ENCODE measurements at regions not wholly inside any gene's neighbourhood (a gene's known extent, or its start where the extent isn't known, plus 50 kb on each side); places are given as distances from the start of the nearest gene placed in this dataset.

GRCh38 chr13:76641056-76641455 is 245.1 kb downstream of the KCTD12 start:
- H3K27me3 ChIP-seq (ENCODE audit: control insufficient read depth, insufficient read depth, low read length): no peaks in the 10 kb centered on the region
- no peaks in the 10 kb centered on the region for H3K36me3 ChIP-seq (ENCODE audit: control insufficient read depth, insufficient read depth, low read length)
- no peak overlapping the region for H3K9ac ChIP-seq (ENCODE audit: low read depth, low read length)
- no peak overlapping the region for H3K4me3 ChIP-seq (ENCODE audit: low read depth, low read length)
- no peaks in the 10 kb centered on the region for H3K9me3 ChIP-seq (ENCODE audit: control insufficient read depth, insufficient read depth, low read length)
- H3K27ac ChIP-seq (ENCODE audit: low read depth, low read length): no peak overlapping the region
- peaks cover 7% of the 10 kb centered on the region; the same call in 1 of the 2 replicates for H3K4me1 ChIP-seq (ENCODE audit: control insufficient read depth, insufficient read depth, low read length)

GRCh38 chr13:76638882-76639281 is 247.3 kb downstream of the KCTD12 start:
- H3K4me1 ChIP-seq (ENCODE audit: control insufficient read depth, insufficient read depth, low read length): peaks cover 8% of the 10 kb centered on the region; the same call in 1 of the 2 replicates
- H3K27me3 ChIP-seq (ENCODE audit: control insufficient read depth, insufficient read depth, low read length): no peaks in the 10 kb centered on the region
- no peaks in the 10 kb centered on the region for H3K36me3 ChIP-seq (ENCODE audit: control insufficient read depth, insufficient read depth, low read length)
- no peak overlapping the region for H3K27ac ChIP-seq (ENCODE audit: low read depth, low read length)
- H3K9me3 ChIP-seq (ENCODE audit: control insufficient read depth, insufficient read depth, low read length): no peaks in the 10 kb centered on the region
- H3K9ac ChIP-seq (ENCODE audit: low read depth, low read length): no peak overlapping the region
- H3K4me3 ChIP-seq (ENCODE audit: low read depth, low read length): no peak overlapping the region

- no peak overlapping the region for H3K27ac ChIP-seq (ENCODE audit: low read depth, low read length)
Measured at GRCh38 chr13:76638181-76638580, 248.0 kb downstream of the KCTD12 start.

GRCh38 chr13:76637641-76638141 is 248.5 kb downstream of the KCTD12 start:
- Histone ChIP-seq H3K27me3 (ENCODE audit: control insufficient read depth, insufficient read depth, low read length) (no peaks in the 10 kb centered on the region), H3K9ac (ENCODE audit: low read depth, low read length) (no peak overlapping the region), H3K27ac (ENCODE audit: low read depth, low read length) (no peak overlapping the region), H3K36me3 (ENCODE audit: control insufficient read depth, insufficient read depth, low read length) (no peaks in the 10 kb centered on the region), H3K4me3 (ENCODE audit: low read depth, low read length) (no peak overlapping the region), H3K4me1 (ENCODE audit: control insufficient read depth, insufficient read depth, low read length) (peaks cover 8% of the 10 kb centered on the region; the same call in 1 of the 2 replicates), H3K9me3 (ENCODE audit: control insufficient read depth, insufficient read depth, low read length) (no peaks in the 10 kb centered on the region)

More at GRCh38 chr13:76638181-76638580, 248.0 kb downstream of the KCTD12 start:
- no peak overlapping the region for H3K9ac ChIP-seq (ENCODE audit: low read depth, low read length)
- H3K27me3 ChIP-seq (ENCODE audit: control insufficient read depth, insufficient read depth, low read length): no peaks in the 10 kb centered on the region
- peaks cover 8% of the 10 kb centered on the region; the same call in 1 of the 2 replicates for H3K4me1 ChIP-seq (ENCODE audit: control insufficient read depth, insufficient read depth, low read length)
- H3K4me3 ChIP-seq (ENCODE audit: low read depth, low read length): no peak overlapping the region
- H3K9me3 ChIP-seq (ENCODE audit: control insufficient read depth, insufficient read depth, low read length): no peaks in the 10 kb centered on the region
- H3K36me3 ChIP-seq (ENCODE audit: control insufficient read depth, insufficient read depth, low read length): no peaks in the 10 kb centered on the region

GRCh38 chr13:76636829-76637228 is 249.4 kb downstream of the KCTD12 start:
- Histone ChIP-seq H3K4me1 (ENCODE audit: control insufficient read depth, insufficient read depth, low read length) (peaks cover 8% of the 10 kb centered on the region; the same call in 1 of the 2 replicates), H3K27me3 (ENCODE audit: control insufficient read depth, insufficient read depth, low read length) (no peaks in the 10 kb centered on the region), H3K27ac (ENCODE audit: low read depth, low read length) (no peak overlapping the region), H3K4me3 (ENCODE audit: low read depth, low read length) (no peak overlapping the region), H3K9me3 (ENCODE audit: control insufficient read depth, insufficient read depth, low read length) (no peaks in the 10 kb centered on the region), H3K9ac (ENCODE audit: low read depth, low read length) (no peak overlapping the region), H3K36me3 (ENCODE audit: control insufficient read depth, insufficient read depth, low read length) (no peaks in the 10 kb centered on the region)

DNA sequence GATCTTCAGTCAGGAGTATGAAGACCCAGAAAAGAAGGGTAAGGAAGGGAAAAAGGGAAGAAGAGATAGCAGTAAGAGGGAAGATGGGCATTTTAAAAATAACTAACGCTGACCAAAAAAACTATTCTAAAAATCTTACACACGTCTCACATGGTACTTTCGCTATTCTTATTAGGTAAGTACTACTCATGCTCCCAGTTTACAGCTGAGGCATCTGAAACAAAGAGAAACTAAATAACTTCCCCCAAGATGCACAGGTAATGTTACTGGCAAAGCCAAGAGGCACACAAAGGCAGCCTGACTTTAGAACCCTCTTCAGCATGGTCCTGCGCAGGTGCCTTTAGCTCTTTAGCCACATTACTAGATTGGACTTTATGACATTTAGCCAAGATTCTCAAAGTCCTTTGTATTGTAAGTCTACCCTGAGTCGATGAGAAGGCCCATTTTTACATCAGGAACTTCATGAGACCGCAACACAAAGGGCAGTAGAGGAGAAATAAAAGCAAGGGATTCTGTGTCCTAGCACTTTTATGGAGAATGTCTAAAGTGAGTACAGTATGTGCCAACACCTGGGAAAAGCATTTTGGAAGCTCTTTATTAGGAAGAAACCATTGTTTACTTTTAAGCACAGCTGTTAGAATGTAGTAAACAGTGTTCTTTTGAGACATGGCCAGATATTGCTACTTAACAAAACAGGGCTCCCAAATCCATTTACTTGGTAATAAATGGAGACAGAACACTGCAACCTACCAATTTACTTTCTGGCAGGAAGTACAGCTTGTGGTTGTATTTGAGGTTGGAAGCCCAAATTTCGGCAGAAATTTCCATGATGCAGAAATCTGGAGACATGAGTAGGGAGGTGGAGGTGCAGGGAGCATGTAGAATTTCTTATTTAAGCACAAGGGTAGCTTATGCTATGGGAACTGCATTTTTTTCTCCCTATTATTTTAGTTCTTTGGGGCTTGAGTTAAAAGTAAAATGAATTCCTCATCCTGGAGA is 250.7 kb downstream of the KCTD12 start:
- H3K9ac ChIP-seq (ENCODE audit: low read depth, low read length): no peak overlapping the region
- H3K9me3 ChIP-seq (ENCODE audit: control insufficient read depth, insufficient read depth, low read length): no peaks in the 10 kb centered on the region
- H3K27me3 ChIP-seq (ENCODE audit: control insufficient read depth, insufficient read depth, low read length): no peaks in the 10 kb centered on the region
- no peak overlapping the region for H3K27ac ChIP-seq (ENCODE audit: low read depth, low read length)
- no peaks in the 10 kb centered on the region for H3K36me3 ChIP-seq (ENCODE audit: control insufficient read depth, insufficient read depth, low read length)
- no peak overlapping the region for H3K4me3 ChIP-seq (ENCODE audit: low read depth, low read length)
- H3K4me1 ChIP-seq (ENCODE audit: control insufficient read depth, insufficient read depth, low read length): peaks cover 8% of the 10 kb centered on the region; the same call in 1 of the 2 replicates

DNA sequence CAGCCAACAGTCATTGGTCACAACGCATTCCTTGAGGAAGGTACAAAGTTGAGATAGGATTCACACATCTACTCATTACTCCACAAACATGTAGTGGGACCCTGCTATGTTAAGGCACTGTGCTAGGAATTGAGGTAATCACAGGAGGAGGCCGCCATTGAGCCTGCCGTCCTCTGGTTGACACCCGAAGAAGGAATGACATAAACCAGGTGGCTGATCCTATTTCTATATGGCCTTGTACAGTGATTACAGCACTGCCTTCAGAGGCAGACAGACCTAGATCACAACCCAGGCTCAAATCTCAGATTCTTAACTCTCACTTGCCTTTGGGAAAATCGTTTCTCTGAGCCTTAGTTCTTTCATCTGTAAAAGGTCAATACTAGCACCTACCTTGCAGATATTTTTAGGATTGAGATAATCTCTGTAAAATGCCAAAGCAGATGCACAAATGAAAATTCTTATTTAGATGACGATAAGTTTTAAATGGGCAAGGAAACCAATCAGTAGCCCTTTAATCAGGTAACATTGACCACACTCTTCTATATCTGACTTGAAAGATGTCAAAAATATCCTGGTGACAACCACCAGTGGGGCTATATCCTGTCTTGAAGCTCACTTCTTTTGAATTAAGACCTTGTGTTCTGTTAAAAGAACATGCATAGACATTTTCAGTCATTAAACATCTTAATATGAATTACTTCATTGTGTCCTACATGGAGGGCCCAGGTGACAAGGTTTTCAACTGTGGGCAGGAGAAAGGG is 251.6 kb downstream of the KCTD12 start:
- no peaks in the 10 kb centered on the region for H3K27me3 ChIP-seq (ENCODE audit: control insufficient read depth, insufficient read depth, low read length)
- H3K27ac ChIP-seq (ENCODE audit: low read depth, low read length): no peak overlapping the region
- H3K4me3 ChIP-seq (ENCODE audit: low read depth, low read length): no peak overlapping the region
- no peak overlapping the region for H3K9ac ChIP-seq (ENCODE audit: low read depth, low read length)
- H3K36me3 ChIP-seq (ENCODE audit: control insufficient read depth, insufficient read depth, low read length): no peaks in the 10 kb centered on the region
- peaks cover 8% of the 10 kb centered on the region; the same call in 1 of the 2 replicates for H3K4me1 ChIP-seq (ENCODE audit: control insufficient read depth, insufficient read depth, low read length)
- H3K9me3 ChIP-seq (ENCODE audit: control insufficient read depth, insufficient read depth, low read length): no peaks in the 10 kb centered on the region

DNA sequence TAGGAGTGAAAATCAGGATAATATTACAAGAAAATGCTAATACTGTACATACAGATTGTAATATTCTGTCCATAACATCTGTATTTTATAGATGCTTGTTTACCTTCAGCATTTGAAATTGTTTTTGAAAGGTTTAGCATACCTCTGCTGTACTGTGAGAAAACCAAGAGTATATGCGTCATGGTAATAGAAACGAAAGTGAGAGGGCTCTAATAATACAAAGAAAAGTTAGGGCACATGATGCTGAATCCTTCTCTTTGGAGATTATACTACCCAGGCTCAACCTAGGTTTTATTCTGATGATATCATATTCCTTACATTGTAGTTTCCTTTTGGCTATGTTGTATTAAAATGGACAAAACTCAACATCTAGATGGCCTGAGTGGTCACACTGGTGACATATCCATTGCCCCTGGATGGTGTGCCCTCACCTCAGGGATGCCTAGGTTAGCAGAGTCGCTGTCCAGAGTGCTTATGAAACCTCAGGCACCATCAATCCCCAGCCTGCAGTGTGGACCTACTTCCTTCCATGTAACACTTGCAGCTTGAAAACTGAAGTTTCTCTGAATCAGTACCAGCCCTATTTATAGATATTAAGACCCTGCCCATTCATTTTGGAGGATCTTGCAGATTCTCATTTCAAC is 253.7 kb downstream of the KCTD12 start:
- Histone ChIP-seq H3K4me1 (ENCODE audit: control insufficient read depth, insufficient read depth, low read length) (peaks cover 8% of the 10 kb centered on the region; the same call in 1 of the 2 replicates), H3K4me3 (ENCODE audit: low read depth, low read length) (no peak overlapping the region), H3K9ac (ENCODE audit: low read depth, low read length) (no peak overlapping the region), H3K27me3 (ENCODE audit: control insufficient read depth, insufficient read depth, low read length) (no peaks in the 10 kb centered on the region), H3K36me3 (ENCODE audit: control insufficient read depth, insufficient read depth, low read length) (no peaks in the 10 kb centered on the region), H3K27ac (ENCODE audit: low read depth, low read length) (no peak overlapping the region), H3K9me3 (ENCODE audit: control insufficient read depth, insufficient read depth, low read length) (peaks cover 6% of the 10 kb centered on the region; the same call in 1 of the 2 replicates)

- Histone ChIP-seq H3K27ac (ENCODE audit: low read depth, low read length) (no peak overlapping the region), H3K4me1 (ENCODE audit: control insufficient read depth, insufficient read depth, low read length) (no peaks in the 10 kb centered on the region), H3K9me3 (ENCODE audit: control insufficient read depth, insufficient read depth, low read length) (peaks cover 6% of the 10 kb centered on the region; the same call in 1 of the 2 replicates), H3K27me3 (ENCODE audit: control insufficient read depth, insufficient read depth, low read length) (no peaks in the 10 kb centered on the region), H3K36me3 (ENCODE audit: control insufficient read depth, insufficient read depth, low read length) (no peaks in the 10 kb centered on the region), H3K4me3 (ENCODE audit: low read depth, low read length) (no peak overlapping the region), H3K9ac (ENCODE audit: low read depth, low read length) (no peak overlapping the region)
Measured at GRCh38 chr13:76630629-76631230, 255.5 kb downstream of the KCTD12 start.
